Spleen (tissue), 7 donors: ENCODE measurements at regions not wholly inside any gene's neighbourhood (a gene's known extent, or its start where the extent isn't known, plus 50 kb on each side); places are given as distances from the start of the nearest gene placed in this dataset.

Experiments used
- CTCF ChIP-seq, 11 experiments: fragments of 200-600 bp in 7 of 11; fragments of 450-650 bp in 4 of 11; sonication (generic) in 4 of 11; IDR thresholded peaks in 8 of 11; conservative IDR thresholded peaks in 3 of 11; 1 replicate in 7 of 11; 2 replicates in 4 of 11; pipeline versions ENCODE4 v1.4.0 to v1.8.0; 2016 to 2021; ENCODE audit warnings: antibody characterized with exemption in 11 of 11, inconsistent platforms in 4 of 11, mild to moderate bottlenecking in 1 of 11
- POLR2A ChIP-seq, 3 donors: fragments of 450-650 bp; IDR thresholded peaks; one replicate each; pipeline ENCODE4 v1.5.1; 2017; ENCODE audit warnings: antibody characterized with exemption in 3 of 3, mild to moderate bottlenecking in 1 of 3
- POLR2AphosphoS5 ChIP-seq, 3 donors: sonication (generic); formaldehyde crosslinking; IDR thresholded peaks; one replicate each; pipeline ENCODE4 v1.5.1; 2017; ENCODE audit warnings: antibody characterized with exemption in 3 of 3
- donor health status: DM: no; HTN: no; CAD: no; lungs with moderate emphysema.
- donor health status: DM: no; HTN: no; CAD: no.
- donor health status: DM: no; HTN: no; CAD: no.

- no peak for TF ChIP-seq CTCF (IDR thresholded peaks at IDR 0.05 in 8 of 11, conservative IDR thresholded peaks at IDR 0.05 in 3 of 11)
- TF ChIP-seq POLR2A (IDR thresholded peaks at IDR 0.05) = no peak
- no peak for TF ChIP-seq POLR2AphosphoS5 (IDR thresholded peaks at IDR 0.05)
These were observed 268.7 kb upstream of the PDE3A start for GRCh38 chr12:20099395-20100183.
